ENCODE measurements at regions not wholly inside any gene's neighbourhood (a gene's known extent, or its start where the extent isn't known, plus 50 kb on each side); places are given as distances from the start of the nearest gene placed in this dataset.
A peak's percentile ranks its signal among the peaks of the same experiment; 100 is the strongest.

- no peak for DNase-seq
Measured at GRCh38 chr5:154587123-154588026, 109.3 kb upstream of the HAND1 start.

GRCh38 chr5:154583671-154584177 is 105.7 kb upstream of the HAND1 start:
- no peak for DNase-seq

GRCh38 chr5:154580422-154580821 is 102.4 kb upstream of the HAND1 start:
- no peak for DNase-seq

GRCh38 chr5:154577416-154577815 is 99.4 kb upstream of the HAND1 start:
- DNase-seq = no peak

GRCh38 chr5:154576429-154576806 is 98.4 kb upstream of the HAND1 start:
- no peak for DNase-seq

- peak; percentile 10 for DNase-seq
Measured at GRCh38 chr5:154575546-154576428, 97.8 kb upstream of the HAND1 start.

- DNase-seq = no peak
Measured at GRCh38 chr5:154573011-154573410, 95.0 kb upstream of the HAND1 start.

GRCh38 chr5:154571325-154572035 is 93.5 kb upstream of the HAND1 start:
- DNase-seq = no peak

GRCh38 chr5:154570572-154571324 is 92.7 kb upstream of the HAND1 start:
- no peak for DNase-seq

- DNase-seq = no peak
Measured at GRCh38 chr5:154568589-154568988, 90.6 kb upstream of the HAND1 start.

GRCh38 chr5:154567155-154567554 is 89.1 kb upstream of the HAND1 start:
- no peak for DNase-seq

GRCh38 chr5:154566146-154566680 is 88.2 kb upstream of the HAND1 start:
- DNase-seq = no peak

GRCh38 chr5:154565123-154565522 is 87.1 kb upstream of the HAND1 start:
- no peak for DNase-seq

- no peak for DNase-seq
Measured at GRCh38 chr5:154562244-154562880, 84.3 kb upstream of the HAND1 start.

- no peak for DNase-seq
Measured at GRCh38 chr5:154559398-154560276, 81.6 kb upstream of the HAND1 start.

GRCh38 chr5:154557548-154557947 is 79.5 kb upstream of the HAND1 start:
- DNase-seq = no peak

GRCh38 chr5:154547551-154547950 is 69.5 kb upstream of the HAND1 start:
- no peak for DNase-seq

GRCh38 chr5:154546719-154547118 is 68.7 kb upstream of the HAND1 start:
- DNase-seq = no peak

- DNase-seq = no peak
Measured at GRCh38 chr5:154544646-154545045, 66.6 kb upstream of the HAND1 start.

GRCh38 chr5:154543380-154543779 is 65.4 kb upstream of the HAND1 start:
- no peak for DNase-seq

Data from dermis blood vessel endothelial cell (primary cell).